ENCODE measurements at regions not wholly inside any gene's neighbourhood (a gene's known extent, or its start where the extent isn't known, plus 50 kb on each side); places are given as distances from the start of the nearest gene placed in this dataset.

GRCh38 chr1:60448850-60449249 is 375.3 kb upstream of the C1orf87 start:
- Histone ChIP-seq H3K9ac (no peak overlapping the region), H3K4me1 (ENCODE audit: low read depth, poor library complexity, severe bottlenecking) (no peaks in the 10 kb centered on the region), H3K36me3 (ENCODE audit: insufficient read depth) (no peaks in the 10 kb centered on the region), H3K27me3 (ENCODE audit: insufficient read depth, low read depth) (no peaks in the 10 kb centered on the region), H2AFZ (ENCODE audit: low read depth) (no peak overlapping the region), H3K27ac (no peak overlapping the region), H4K20me1 (ENCODE audit: insufficient read depth) (no peaks in the 10 kb centered on the region), H3K4me2 (no peak overlapping the region), H3K4me3 (IDR thresholded peaks at IDR 0.05; ENCODE audit: insufficient read depth, low read depth, low read length) (no peak overlapping the region), H3K79me2 (ENCODE audit: insufficient read depth, low read depth) (no peaks in the 10 kb centered on the region)
- TF ChIP-seq, protein P1, sequence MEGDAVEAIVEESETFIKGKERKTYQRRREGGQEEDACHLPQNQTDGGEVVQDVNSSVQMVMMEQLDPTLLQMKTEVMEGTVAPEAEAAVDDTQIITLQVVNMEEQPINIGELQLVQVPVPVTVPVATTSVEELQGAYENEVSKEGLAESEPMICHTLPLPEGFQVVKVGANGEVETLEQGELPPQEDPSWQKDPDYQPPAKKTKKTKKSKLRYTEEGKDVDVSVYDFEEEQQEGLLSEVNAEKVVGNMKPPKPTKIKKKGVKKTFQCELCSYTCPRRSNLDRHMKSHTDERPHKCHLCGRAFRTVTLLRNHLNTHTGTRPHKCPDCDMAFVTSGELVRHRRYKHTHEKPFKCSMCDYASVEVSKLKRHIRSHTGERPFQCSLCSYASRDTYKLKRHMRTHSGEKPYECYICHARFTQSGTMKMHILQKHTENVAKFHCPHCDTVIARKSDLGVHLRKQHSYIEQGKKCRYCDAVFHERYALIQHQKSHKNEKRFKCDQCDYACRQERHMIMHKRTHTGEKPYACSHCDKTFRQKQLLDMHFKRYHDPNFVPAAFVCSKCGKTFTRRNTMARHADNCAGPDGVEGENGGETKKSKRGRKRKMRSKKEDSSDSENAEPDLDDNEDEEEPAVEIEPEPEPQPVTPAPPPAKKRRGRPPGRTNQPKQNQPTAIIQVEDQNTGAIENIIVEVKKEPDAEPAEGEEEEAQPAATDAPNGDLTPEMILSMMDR (conservative IDR thresholded peaks at IDR 0.05; ENCODE audit: low read depth, low read length): no peak

DNA sequence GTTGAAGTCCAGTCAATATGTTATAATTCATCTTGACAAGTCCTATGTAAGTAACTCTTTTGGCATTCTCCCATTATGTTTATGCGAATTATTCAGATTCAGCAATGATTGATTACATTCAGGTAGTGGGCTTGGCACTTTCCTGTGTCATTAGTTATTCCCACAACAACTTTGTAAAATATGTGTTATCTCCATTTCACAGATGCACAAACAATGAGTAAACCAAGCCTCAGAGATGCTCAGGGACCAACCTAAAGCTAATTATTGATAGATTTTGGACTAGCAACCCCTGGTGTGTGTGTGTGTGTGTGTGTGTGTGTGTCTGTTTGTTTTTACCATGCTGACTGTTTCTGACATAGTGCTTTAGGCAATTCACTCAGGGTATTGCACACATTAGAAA is 371.1 kb upstream of the C1orf87 start:
- no peak overlapping the region for H3K9ac ChIP-seq
- H4K20me1 ChIP-seq (ENCODE audit: insufficient read depth): no peaks in the 10 kb centered on the region
- TF ChIP-seq, protein P1 (conservative IDR thresholded peaks at IDR 0.05; ENCODE audit: low read depth, low read length): no peak
- H3K27me3 ChIP-seq (ENCODE audit: insufficient read depth, low read depth): no peaks in the 10 kb centered on the region
- H3K4me3 ChIP-seq (IDR thresholded peaks at IDR 0.05; ENCODE audit: insufficient read depth, low read depth, low read length): no peak overlapping the region
- H2AFZ ChIP-seq (ENCODE audit: low read depth): no peak overlapping the region
- no peaks in the 10 kb centered on the region for H3K36me3 ChIP-seq (ENCODE audit: insufficient read depth)
- H3K4me1 ChIP-seq (ENCODE audit: low read depth, poor library complexity, severe bottlenecking): no peaks in the 10 kb centered on the region
- no peak overlapping the region for H3K27ac ChIP-seq
- no peaks in the 10 kb centered on the region for H3K79me2 ChIP-seq (ENCODE audit: insufficient read depth, low read depth)
- H3K4me2 ChIP-seq: no peak overlapping the region

GRCh38 chr1:60436186-60436585 is 362.6 kb upstream of the C1orf87 start:
- no peaks in the 10 kb centered on the region for H3K27me3 ChIP-seq (ENCODE audit: insufficient read depth, low read depth)
- H4K20me1 ChIP-seq (ENCODE audit: insufficient read depth): no peaks in the 10 kb centered on the region
- no peak overlapping the region for H3K4me2 ChIP-seq
- H3K36me3 ChIP-seq (ENCODE audit: insufficient read depth): no peaks in the 10 kb centered on the region
- TF ChIP-seq, protein P1 (conservative IDR thresholded peaks at IDR 0.05; ENCODE audit: low read depth, low read length): no peak
- no peak overlapping the region for H2AFZ ChIP-seq (ENCODE audit: low read depth)
- no peak overlapping the region for H3K4me3 ChIP-seq (IDR thresholded peaks at IDR 0.05; ENCODE audit: insufficient read depth, low read depth, low read length)
- no peaks in the 10 kb centered on the region for H3K4me1 ChIP-seq (ENCODE audit: low read depth, poor library complexity, severe bottlenecking)
- no peak overlapping the region for H3K27ac ChIP-seq
- no peaks in the 10 kb centered on the region for H3K79me2 ChIP-seq (ENCODE audit: insufficient read depth, low read depth)
- H3K9ac ChIP-seq: no peak overlapping the region

DNA sequence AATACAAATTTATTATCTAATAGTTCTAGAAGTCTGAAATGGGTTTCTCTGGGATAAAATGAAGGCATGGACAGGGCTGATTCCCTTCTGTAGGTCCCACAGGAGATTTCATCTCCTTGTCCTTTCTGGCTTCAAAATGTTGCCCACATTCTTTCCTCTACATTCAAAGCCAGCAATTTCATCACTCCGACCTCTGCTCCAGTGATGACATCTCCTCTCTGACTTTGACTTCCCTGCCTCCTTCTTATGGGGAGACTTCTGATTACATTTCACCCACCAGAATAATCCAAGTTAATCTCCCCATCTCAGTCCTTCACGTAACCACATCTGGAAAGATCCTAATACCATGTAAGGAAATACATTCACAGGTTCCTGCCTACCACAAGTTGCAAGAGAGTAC is 358.0 kb upstream of the C1orf87 start:
- Histone ChIP-seq H3K36me3 (ENCODE audit: insufficient read depth) (no peaks in the 10 kb centered on the region), H3K27ac (no peak overlapping the region), H3K27me3 (ENCODE audit: insufficient read depth, low read depth) (no peaks in the 10 kb centered on the region), H4K20me1 (ENCODE audit: insufficient read depth) (no peaks in the 10 kb centered on the region), H3K4me1 (ENCODE audit: low read depth, poor library complexity, severe bottlenecking) (no peaks in the 10 kb centered on the region), H3K79me2 (ENCODE audit: insufficient read depth, low read depth) (no peaks in the 10 kb centered on the region), H3K9ac (no peak overlapping the region), H3K4me2 (no peak overlapping the region), H2AFZ (ENCODE audit: low read depth) (no peak overlapping the region), H3K4me3 (IDR thresholded peaks at IDR 0.05; ENCODE audit: insufficient read depth, low read depth, low read length) (no peak overlapping the region)
- TF ChIP-seq, protein P1 (conservative IDR thresholded peaks at IDR 0.05; ENCODE audit: low read depth, low read length): no peak
